C4-2B (cell line): ENCODE measurements at regions not wholly inside any gene's neighbourhood (a gene's known extent, or its start where the extent isn't known, plus 50 kb on each side); places are given as distances from the start of the nearest gene placed in this dataset.
"Not testable (repeated sequence)": the region's sequence is repeated elsewhere in the genome, so short reads cannot be mapped to it uniquely, and the experiment has no call there.

Experiments
- ZFX ChIP-seq: fragments of 450-650 bp; IDR thresholded peaks from 2 replicates; pipeline ENCODE4 v1.6.1; 2017
- TF ChIP-seq, protein P1 (sequence below): fragments of 450-650 bp; conservative IDR thresholded peaks from 2 replicates; pipeline ENCODE4 v1.5.1; 2017; ENCODE audit warnings: mild to moderate bottlenecking

DNA sequence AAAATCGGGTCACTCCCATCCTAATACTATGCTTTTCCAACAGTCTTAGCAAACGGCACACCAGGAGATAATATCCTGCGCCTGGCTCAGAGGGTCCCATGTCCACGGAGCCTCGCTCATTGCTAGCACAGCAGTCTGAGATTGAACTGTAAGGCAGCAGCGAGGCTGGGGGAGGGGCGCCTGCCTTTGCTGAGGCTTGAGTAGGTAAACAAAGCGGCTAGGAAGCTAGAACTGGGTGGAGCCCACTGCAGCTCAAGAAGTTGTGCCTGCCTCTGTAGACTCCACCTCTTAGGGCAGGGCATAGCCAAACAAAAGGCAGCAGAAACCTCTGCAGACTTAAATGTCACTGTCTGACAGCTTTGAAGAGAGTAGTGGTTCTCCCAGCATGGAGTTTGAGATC lies 213.3 kb downstream of the TOX3 start:
- TF ChIP-seq, protein P1, sequence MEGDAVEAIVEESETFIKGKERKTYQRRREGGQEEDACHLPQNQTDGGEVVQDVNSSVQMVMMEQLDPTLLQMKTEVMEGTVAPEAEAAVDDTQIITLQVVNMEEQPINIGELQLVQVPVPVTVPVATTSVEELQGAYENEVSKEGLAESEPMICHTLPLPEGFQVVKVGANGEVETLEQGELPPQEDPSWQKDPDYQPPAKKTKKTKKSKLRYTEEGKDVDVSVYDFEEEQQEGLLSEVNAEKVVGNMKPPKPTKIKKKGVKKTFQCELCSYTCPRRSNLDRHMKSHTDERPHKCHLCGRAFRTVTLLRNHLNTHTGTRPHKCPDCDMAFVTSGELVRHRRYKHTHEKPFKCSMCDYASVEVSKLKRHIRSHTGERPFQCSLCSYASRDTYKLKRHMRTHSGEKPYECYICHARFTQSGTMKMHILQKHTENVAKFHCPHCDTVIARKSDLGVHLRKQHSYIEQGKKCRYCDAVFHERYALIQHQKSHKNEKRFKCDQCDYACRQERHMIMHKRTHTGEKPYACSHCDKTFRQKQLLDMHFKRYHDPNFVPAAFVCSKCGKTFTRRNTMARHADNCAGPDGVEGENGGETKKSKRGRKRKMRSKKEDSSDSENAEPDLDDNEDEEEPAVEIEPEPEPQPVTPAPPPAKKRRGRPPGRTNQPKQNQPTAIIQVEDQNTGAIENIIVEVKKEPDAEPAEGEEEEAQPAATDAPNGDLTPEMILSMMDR, result not testable (repeated sequence)
- TF ChIP-seq ZFX, result not testable (repeated sequence)
